ENCODE measurements at regions not wholly inside any gene's neighbourhood (a gene's known extent, or its start where the extent isn't known, plus 50 kb on each side); places are given as distances from the start of the nearest gene placed in this dataset.

DNA sequence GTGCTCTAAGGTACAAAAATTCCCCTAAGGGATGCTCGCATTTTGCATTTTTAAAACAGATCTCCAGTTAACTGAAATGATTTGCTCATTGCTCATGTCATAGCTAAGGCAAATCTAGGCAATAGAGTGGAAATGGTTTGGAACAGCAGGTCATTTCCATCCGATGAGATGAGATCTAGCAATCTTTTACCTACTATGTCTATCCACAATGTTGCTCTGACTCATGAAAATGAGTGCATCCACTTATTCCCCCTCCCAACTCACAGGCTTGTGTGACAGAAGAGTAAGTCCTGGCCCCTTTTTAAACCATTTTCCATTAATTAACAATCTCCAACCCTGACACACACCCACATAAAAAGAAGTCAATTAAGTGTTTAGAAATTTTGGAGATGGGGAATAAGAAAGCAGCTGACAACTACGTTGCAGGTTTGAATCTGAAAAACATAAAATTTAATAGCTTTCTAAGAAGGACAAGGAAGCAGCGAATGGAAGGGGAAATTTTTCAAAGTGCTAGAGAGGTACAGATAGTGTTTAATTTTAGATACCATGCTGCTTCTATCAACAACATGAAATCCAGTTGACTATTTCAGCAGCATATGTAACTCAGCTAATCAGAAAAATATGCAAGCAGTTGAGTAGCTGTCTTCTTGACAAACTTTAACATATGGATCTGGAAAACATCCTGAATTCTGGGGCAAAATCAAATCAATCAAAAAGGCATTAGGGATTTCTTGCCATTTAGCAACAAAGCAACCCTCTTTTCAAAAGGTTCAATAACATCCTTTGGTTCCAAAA is 112.0 kb downstream of the TMCO5A start:
- no peak for DNase-seq (ENCODE audit: low spot score)

GRCh38 chr15:38048001-38048455 is 113.6 kb downstream of the TMCO5A start:
- no peak for DNase-seq (ENCODE audit: low spot score)

DNA sequence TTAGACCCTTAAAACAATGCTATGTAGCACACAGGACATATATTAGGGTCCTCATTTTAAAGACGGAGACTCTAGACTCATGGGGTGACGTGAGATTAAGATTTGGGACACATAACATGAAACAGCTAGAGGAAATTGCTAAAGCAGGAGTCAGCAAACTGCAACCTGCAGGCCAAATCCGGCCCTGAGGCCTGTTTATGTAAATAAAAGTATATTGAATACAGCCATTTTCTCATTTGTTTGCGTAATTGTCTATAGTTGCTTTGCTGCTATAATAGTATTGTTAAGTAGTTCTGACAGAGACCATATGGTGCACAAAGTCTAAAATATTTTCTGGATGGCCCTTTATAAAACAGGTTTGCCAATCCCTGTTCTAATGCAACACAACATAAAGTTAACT is 115.5 kb downstream of the TMCO5A start:
- no peak for DNase-seq (ENCODE audit: low spot score)

DNA sequence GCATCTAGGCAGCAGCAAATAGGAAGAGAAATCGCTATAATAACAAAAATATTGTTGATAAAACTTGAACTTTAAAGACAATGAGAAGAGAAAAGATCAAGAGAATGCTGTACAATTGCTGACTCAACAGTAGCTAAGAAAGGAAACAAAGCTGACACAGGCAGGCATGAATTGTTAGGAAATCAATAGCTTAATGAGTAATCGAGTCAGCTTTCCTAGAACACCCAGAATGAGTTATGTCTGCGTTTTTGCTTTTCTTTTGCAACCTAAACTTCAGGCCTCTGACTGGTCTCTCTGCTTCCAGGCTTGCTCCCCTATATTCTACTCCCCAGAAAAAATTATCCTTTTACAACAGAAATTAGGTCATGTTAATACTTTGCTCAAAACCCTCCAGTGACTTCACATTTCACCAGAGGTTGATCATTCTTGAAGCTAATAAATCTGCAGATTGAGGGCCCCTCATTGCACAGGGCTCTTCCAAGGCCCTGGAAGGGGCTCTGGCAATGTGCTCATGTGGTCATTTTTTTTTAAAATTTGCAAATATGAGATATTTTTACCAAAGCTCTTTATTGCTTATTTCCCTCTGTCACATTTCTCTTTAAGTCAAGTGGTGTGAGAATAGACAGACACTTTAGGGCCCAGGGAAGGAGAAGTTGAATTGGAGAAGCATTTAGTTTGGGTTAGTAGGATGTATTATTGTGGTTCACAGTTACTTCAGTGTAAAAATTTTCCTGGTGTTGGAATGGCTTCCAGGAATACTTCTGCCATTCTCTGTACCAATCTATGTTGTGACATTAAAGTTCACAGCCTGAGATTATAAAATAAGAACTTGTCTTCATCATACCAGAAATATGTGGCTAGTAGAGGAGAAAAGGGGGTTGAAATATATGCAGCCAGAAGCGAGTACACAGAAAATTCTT is 116.3 kb downstream of the TMCO5A start:
- peak; percentile 25 for DNase-seq (ENCODE audit: low spot score)

DNA sequence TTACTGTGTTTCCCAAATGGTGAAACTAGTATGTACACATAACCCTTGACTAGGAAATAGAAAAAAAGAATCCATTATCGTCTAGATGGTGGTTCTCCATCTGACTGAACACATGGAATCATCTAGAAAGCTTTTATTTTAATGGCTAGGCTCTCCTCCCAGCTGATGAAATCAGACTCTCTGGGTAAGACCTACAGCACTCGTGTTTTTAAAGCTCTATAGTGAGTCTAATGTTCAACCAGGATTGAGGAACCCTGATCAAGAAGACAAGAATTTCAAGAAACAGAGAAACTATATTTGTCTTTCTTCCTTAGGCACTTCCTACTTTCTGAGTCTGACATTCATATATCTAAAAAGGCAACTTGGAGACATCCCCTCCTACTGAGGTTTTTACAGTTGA is 118.8 kb downstream of the TMCO5A start:
- no peak for DNase-seq (ENCODE audit: low spot score)

DNA sequence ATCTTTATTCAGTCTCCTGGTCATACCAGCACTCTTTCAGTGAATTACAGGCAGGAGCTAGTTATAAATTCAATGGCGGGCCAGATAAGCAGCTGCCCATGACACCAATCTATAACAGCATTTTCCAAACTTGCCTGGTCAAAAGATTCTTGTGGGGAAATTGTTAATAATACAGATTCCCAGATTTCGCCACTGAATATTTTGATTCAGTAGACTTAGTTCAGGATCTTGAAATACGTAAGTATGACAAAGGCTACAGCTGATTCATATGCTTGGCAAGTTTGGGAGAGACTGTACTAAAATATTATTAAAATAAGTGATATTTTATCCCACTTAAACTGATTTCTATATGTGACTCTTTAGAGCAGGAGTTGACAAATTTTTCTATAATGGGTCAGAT is 119.3 kb downstream of the TMCO5A start:
- no peak for DNase-seq (ENCODE audit: low spot score)

DNA sequence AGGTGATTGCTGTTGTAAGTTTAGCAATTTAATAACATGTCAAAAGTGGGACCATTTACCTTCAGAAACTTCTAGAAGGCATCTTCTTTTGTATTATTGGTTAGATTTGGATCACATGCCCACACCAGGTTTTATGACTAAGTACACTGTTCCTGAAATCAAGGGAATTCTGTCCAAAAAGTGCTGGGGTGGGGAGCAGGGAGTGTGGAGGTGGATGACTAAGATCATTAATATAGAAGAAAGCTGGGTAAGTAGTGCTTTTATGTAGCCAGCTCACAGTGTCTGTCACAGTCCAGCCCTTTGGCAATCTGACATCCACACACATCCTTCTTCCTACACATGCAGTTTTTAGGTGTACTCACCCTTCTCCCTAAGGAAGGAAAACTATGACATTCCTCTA is 120.0 kb downstream of the TMCO5A start:
- DNase-seq (ENCODE audit: low spot score), result no peak

GRCh38 chr15:38058596-38059075 is 124.2 kb downstream of the TMCO5A start:
- DNase-seq (ENCODE audit: low spot score), result no peak

GRCh38 chr15:38059665-38060064 is 125.2 kb downstream of the TMCO5A start:
- no peak for DNase-seq (ENCODE audit: low spot score)

GRCh38 chr15:38061856-38062649 is 127.6 kb downstream of the TMCO5A start:
- no peak for DNase-seq (ENCODE audit: low spot score)

DNA sequence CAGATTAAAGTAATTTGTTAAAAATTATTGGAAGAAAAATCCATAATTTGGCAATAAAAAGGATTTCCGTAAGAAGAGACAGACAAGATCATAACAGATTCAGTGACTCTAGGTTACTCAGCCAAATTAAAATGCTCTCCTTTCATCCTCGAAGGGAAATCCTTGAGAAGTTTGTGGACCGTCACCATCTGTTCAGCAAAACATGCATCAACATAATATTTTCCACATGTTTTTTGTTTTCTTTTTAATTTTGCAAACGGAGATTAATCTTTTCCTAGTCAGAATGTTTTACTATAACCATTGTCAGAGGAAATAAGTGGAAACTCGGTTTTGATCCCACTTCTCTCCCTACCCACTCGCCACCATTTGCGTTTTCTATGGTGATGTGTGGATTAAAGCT is 128.3 kb downstream of the TMCO5A start:
- DNase-seq (ENCODE audit: low spot score), result no peak

GRCh38 chr15:38065721-38066345 is 131.4 kb downstream of the TMCO5A start:
- DNase-seq (ENCODE audit: low spot score), result no peak

GRCh38 chr15:38066612-38067011 is 132.2 kb downstream of the TMCO5A start:
- DNase-seq (ENCODE audit: low spot score), result no peak

- peak; percentile 69 for DNase-seq (ENCODE audit: low spot score)
Observed at GRCh38 chr15:38068626-38069391, 134.4 kb downstream of the TMCO5A start.

GRCh38 chr15:38069511-38070011 is 135.1 kb downstream of the TMCO5A start:
- peak; percentile 79 for DNase-seq (ENCODE audit: low spot score)

DNA sequence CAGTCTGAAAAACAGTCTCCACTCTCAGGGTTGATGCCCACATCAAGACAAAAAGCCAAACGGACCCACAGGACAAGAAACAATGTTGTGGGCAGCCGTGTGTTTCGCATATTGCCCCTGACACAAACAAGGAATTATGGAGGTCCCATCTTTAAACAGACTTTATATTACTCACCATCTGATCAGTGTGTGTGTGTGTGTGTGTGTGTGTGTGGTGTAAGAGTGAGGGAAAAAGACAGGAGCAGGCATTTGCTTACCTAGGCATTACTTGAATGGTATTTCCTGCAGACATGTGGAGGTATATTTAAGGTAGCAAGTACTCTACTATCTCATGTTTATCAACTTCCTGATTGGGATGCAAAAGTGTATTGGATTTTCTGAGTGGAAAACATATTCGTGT is 136.3 kb downstream of the TMCO5A start:
- no peak for DNase-seq (ENCODE audit: low spot score)

GRCh38 chr15:38071211-38071972 is 137.0 kb downstream of the TMCO5A start:
- no peak for DNase-seq (ENCODE audit: low spot score)

- DNase-seq (ENCODE audit: low spot score), result no peak
Observed at GRCh38 chr15:38072007-38072347, 137.5 kb downstream of the TMCO5A start.

DNA sequence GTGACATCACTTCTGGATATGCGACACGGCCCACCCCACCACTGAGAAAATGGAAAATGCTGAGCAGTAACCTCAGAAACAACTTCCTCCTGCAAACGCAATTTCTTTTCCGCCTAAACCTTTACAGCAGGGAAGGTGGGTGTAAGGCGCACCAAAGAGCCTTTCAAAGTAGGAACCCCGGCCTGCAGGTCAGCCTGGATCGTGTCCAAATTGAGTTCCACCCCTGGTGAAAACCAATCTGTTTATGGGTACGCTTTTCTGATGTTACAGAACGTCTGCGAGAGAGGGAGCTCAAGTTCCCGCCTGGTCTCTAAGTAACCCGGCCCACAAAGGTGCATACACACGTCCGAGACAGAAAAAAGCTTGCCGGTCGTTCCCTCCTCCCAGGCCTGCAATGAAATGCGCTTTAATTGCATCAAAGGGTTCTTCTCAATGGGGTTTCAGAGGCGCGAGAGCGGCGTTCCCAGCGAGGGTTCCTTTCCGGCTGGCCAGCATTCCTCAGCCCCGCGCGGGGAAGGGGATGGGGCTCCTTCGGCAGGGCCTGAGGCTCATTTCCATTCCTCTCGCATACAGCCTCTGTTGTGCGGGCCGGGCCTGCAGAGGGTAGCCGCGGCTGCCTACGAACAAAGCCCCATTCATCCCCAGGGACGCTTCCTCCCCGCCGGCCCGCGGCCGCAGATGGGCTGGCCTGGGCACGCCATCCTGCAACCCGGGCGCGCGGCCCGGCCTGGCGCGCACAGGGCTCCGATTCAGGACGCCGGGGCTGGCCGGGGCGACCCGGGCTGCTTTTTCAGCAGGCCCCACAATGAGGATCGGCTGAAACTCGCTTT is 138.1 kb downstream of the TMCO5A start:
- peak; percentile 71 for DNase-seq (ENCODE audit: low spot score)

All from AG08396 (cell line).